Astrocyte (in vitro differentiated cells and primary cell): ENCODE measurements at regions not wholly inside any gene's neighbourhood (a gene's known extent, or its start where the extent isn't known, plus 50 kb on each side); places are given as distances from the start of the nearest gene placed in this dataset.

Experiments
- CTCF ChIP-seq: IDR thresholded peaks from 2 replicates; pipeline ENCODE4 v1.5.1; 2011; ENCODE audit warnings: low read depth, mild to moderate bottlenecking, inconsistent platforms, low read length, moderate library complexity; ENCODE audit not compliant: insufficient read depth
- EZH2 ChIP-seq: IDR thresholded peaks from 2 replicates; pipeline ENCODE4 v1.6.1; 2012; ENCODE audit warnings: mild to moderate bottlenecking, low read length, inconsistent platforms; ENCODE audit not compliant: insufficient read depth

- TF ChIP-seq CTCF (no peak), EZH2 (no peak)
Measured at GRCh38 chr18:7366597-7366996, 135.7 kb downstream of the LRRC30 start.
